MM.1S (cell line): ENCODE measurements at regions not wholly inside any gene's neighbourhood (a gene's known extent, or its start where the extent isn't known, plus 50 kb on each side); places are given as distances from the start of the nearest gene placed in this dataset.

ENCODE experiments used
- DNase-seq: peaks from one replicate; pipeline ENCODE4 v3.0.0-alpha.2; 2015
- H2AFZ ChIP-seq: fragments of 300-600 bp; sonication (generic); 2 replicates; pipeline ENCODE4 v1.6.0; 2016; ENCODE audit warnings: antibody characterized with exemption, low read length
- H3F3A ChIP-seq: fragments of 300-600 bp; sonication (generic); 2 replicates; pipeline ENCODE4 v1.6.1; 2016; ENCODE audit warnings: mild to moderate bottlenecking, antibody characterized with exemption, low read length, moderate library complexity, mixed read lengths; ENCODE audit not compliant: insufficient read depth
- H3K27ac ChIP-seq: fragments of 300-600 bp; sonication (generic); 2 replicates; pipeline ENCODE4 v1.5.1; 2016; ENCODE audit warnings: mild to moderate bottlenecking, low read length
- H3K27me3 ChIP-seq: fragments of 300-600 bp; sonication (generic); replicated peaks from 2 replicates; pipeline ENCODE4 v1.6.0; 2016; ENCODE audit warnings: low read length; ENCODE audit not compliant: insufficient read depth
- H3K36me3 ChIP-seq: fragments of 300-600 bp; sonication (generic); replicated peaks from 2 replicates; pipeline ENCODE4 v1.6.1; 2016; ENCODE audit warnings: mild to moderate bottlenecking, low read length, mixed read lengths; ENCODE audit not compliant: insufficient read depth
- H3K4me1 ChIP-seq: fragments of 300-600 bp; sonication (generic); 2 replicates; pipeline ENCODE4 v1.6.1; 2016; ENCODE audit warnings: low read length, mixed read lengths
- H3K4me2 ChIP-seq: fragments of 300-600 bp; sonication (generic); 2 replicates; pipeline ENCODE4 v1.6.0; 2016; ENCODE audit warnings: low read depth, low read length
- H3K4me3 ChIP-seq: fragments of 300-600 bp; sonication (generic); 2 replicates; pipeline ENCODE4 v1.5.1; 2016; ENCODE audit warnings: low read length, mixed read lengths
- H3K79me2 ChIP-seq: fragments of 300-600 bp; sonication (generic); 2 replicates; pipeline ENCODE4 v1.6.1; 2016; ENCODE audit warnings: mixed run types, low read length, mixed read lengths
- H3K9ac ChIP-seq: fragments of 300-600 bp; sonication (generic); 2 replicates; pipeline ENCODE4 v1.6.1; 2016; ENCODE audit warnings: low read length, mixed read lengths
- H3K9me2 ChIP-seq: fragments of 300-600 bp; sonication (generic); replicated peaks from 2 replicates; pipeline ENCODE4 v1.6.1; 2016; ENCODE audit warnings: mild to moderate bottlenecking, low read length, mixed read lengths; ENCODE audit not compliant: insufficient read depth
- H3K9me3 ChIP-seq: fragments of 300-600 bp; sonication (generic); replicated peaks from 2 replicates; pipeline ENCODE4 v1.6.1; 2016; ENCODE audit warnings: mild to moderate bottlenecking, low read length, mixed read lengths; ENCODE audit not compliant: insufficient read depth
- H4K20me1 ChIP-seq: fragments of 300-600 bp; sonication (generic); 2 replicates; pipeline ENCODE4 v1.6.1; 2016; ENCODE audit warnings: mild to moderate bottlenecking, low read length, moderate library complexity, mixed read lengths; ENCODE audit not compliant: insufficient read depth
- EZH2 ChIP-seq: fragments of 300-600 bp; sonication (generic); optimal IDR thresholded peaks from 2 replicates; pipeline ENCODE3; 2017; ENCODE audit warnings: low read depth, mild to moderate bottlenecking, antibody characterized with exemption, low read length, mixed read lengths
- EZH2phosphoT487 ChIP-seq: fragments of 300-600 bp; sonication (generic); IDR thresholded peaks from 2 replicates; pipeline ENCODE4 v1.6.1; 2018; ENCODE audit warnings: antibody characterized with exemption, low read length
- TF ChIP-seq, protein P1 (sequence below): fragments of 300-600 bp; sonication (generic); IDR thresholded peaks from 2 replicates; pipeline ENCODE4 v1.5.1; 2016; ENCODE audit warnings: antibody characterized with exemption, low read length, mixed read lengths

DNA sequence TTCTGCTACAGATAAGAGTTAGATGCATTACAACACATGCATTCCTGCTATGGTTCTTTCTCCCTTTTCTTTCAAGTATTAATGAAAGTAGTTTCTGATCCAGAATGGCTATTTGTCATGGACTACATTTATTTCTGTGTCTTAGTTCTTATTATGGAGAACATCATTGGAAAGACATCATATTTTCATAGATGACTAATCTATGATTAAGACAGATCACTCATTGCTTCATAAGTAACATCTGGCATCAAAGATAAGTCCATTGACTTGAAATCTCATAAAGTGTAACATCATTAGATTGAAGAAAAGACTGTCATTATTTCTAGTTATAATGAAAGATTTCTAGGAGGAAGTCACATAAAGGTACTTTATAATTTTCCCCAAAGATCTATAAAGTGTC lies 366.7 kb downstream of the NSUN3 start:
- no peak for DNase-seq
- no peaks in the 10 kb centered on the region for H3K36me3 ChIP-seq
- no peak for TF ChIP-seq EZH2
- no peak for TF ChIP-seq EZH2phosphoT487
- TF ChIP-seq, protein P1, sequence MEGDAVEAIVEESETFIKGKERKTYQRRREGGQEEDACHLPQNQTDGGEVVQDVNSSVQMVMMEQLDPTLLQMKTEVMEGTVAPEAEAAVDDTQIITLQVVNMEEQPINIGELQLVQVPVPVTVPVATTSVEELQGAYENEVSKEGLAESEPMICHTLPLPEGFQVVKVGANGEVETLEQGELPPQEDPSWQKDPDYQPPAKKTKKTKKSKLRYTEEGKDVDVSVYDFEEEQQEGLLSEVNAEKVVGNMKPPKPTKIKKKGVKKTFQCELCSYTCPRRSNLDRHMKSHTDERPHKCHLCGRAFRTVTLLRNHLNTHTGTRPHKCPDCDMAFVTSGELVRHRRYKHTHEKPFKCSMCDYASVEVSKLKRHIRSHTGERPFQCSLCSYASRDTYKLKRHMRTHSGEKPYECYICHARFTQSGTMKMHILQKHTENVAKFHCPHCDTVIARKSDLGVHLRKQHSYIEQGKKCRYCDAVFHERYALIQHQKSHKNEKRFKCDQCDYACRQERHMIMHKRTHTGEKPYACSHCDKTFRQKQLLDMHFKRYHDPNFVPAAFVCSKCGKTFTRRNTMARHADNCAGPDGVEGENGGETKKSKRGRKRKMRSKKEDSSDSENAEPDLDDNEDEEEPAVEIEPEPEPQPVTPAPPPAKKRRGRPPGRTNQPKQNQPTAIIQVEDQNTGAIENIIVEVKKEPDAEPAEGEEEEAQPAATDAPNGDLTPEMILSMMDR, result no peak
- H3K27ac ChIP-seq, result no peak overlapping the region
- no peaks in the 10 kb centered on the region for H3K4me1 ChIP-seq
- H3K4me3 ChIP-seq, result no peak overlapping the region
- H2AFZ ChIP-seq, result no peak overlapping the region
- H3F3A ChIP-seq, result no peaks in the 10 kb centered on the region
- no peaks in the 10 kb centered on the region for H3K9me2 ChIP-seq
- no peak overlapping the region for H3K9ac ChIP-seq
- H3K9me3 ChIP-seq, result no peaks in the 10 kb centered on the region
- no peaks in the 10 kb centered on the region for H4K20me1 ChIP-seq
- H3K4me2 ChIP-seq, result no peak overlapping the region
- H3K27me3 ChIP-seq, result no peaks in the 10 kb centered on the region
- no peaks in the 10 kb centered on the region for H3K79me2 ChIP-seq

DNA sequence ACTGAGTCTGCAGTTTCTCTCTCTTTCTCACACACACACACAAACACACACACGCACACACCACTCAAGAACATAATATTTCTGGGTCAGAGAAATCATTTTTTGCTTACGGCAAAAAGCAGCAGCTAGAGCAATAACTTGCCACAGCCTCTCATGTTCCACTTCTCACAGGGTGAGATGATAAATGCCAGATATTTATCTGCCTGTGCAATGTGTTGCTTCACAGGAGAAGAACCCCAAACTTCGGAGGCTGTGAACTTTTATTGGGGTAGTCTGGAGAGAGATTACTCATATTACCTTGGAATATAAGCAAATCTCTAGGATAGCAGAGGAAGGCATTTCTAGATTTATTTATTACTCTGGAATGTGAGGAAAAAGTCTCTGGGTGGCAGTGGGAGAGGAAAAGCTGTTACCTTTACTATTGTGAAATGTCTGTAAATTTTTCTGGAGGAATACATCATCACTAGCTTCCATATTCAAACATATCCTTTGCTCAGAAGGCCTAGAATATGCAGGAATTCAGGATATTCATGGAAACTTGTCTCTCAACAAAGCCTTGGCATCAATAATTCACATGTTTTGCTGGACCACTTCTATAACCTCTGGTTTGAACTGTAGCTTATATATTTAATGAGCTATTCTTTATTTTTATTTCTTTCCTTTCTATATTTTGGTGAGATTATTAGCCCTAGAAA lies 369.2 kb downstream of the NSUN3 start:
- no peak overlapping the region for H3K4me2 ChIP-seq
- H3K79me2 ChIP-seq, result no peaks in the 10 kb centered on the region
- no peak for TF ChIP-seq EZH2phosphoT487
- TF ChIP-seq, protein P1, result no peak
- no peak for TF ChIP-seq EZH2
- no peaks in the 10 kb centered on the region for H3K9me3 ChIP-seq
- no peak overlapping the region for H3K27ac ChIP-seq
- H3K36me3 ChIP-seq, result no peaks in the 10 kb centered on the region
- H3K9ac ChIP-seq, result no peak overlapping the region
- no peaks in the 10 kb centered on the region for H3K4me1 ChIP-seq
- no peaks in the 10 kb centered on the region for H3K27me3 ChIP-seq
- no peaks in the 10 kb centered on the region for H4K20me1 ChIP-seq
- H3K9me2 ChIP-seq, result no peaks in the 10 kb centered on the region
- H3K4me3 ChIP-seq, result no peak overlapping the region
- H3F3A ChIP-seq, result no peaks in the 10 kb centered on the region
- no peak overlapping the region for H2AFZ ChIP-seq
- no peak for DNase-seq

DNA sequence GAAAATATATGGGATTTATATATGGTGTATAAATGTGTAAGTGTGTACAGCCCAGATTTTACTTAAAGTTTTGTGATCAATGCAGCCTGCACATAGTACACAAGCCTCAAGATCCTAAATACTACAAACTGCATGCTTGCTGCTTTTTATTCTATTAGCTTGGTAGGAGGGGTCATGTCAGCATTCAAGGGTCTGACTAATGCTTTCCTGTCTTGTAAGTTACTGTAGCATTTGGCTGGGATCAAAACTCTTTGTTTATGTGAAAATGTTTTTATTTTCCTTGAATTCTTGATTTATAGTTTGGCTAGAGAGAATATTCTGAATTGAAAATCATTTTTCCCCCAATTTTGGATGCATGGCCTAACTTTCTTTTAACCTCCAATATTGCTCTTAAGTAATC lies 370.9 kb downstream of the NSUN3 start:
- no peak for TF ChIP-seq EZH2phosphoT487
- TF ChIP-seq, protein P1, result no peak
- no peak for TF ChIP-seq EZH2
- H3K4me2 ChIP-seq, result no peak overlapping the region
- no peaks in the 10 kb centered on the region for H3K79me2 ChIP-seq
- H2AFZ ChIP-seq, result no peak overlapping the region
- H3K27me3 ChIP-seq, result no peaks in the 10 kb centered on the region
- no peak overlapping the region for H3K9ac ChIP-seq
- H4K20me1 ChIP-seq, result no peaks in the 10 kb centered on the region
- H3K4me3 ChIP-seq, result no peak overlapping the region
- no peak overlapping the region for H3K27ac ChIP-seq
- no peaks in the 10 kb centered on the region for H3K36me3 ChIP-seq
- no peaks in the 10 kb centered on the region for H3K4me1 ChIP-seq
- H3F3A ChIP-seq, result no peaks in the 10 kb centered on the region
- H3K9me2 ChIP-seq, result no peaks in the 10 kb centered on the region
- DNase-seq, result no peak
- H3K9me3 ChIP-seq, result no peaks in the 10 kb centered on the region
